Spleen (tissue), 11 donors: ENCODE measurements at regions not wholly inside any gene's neighbourhood (a gene's known extent, or its start where the extent isn't known, plus 50 kb on each side); places are given as distances from the start of the nearest gene placed in this dataset.

Experiments used
- DNase-seq: peaks from one replicate; pipeline ENCODE4 v3.0.0-alpha.2; 2020
- H3K27ac ChIP-seq, 8 donors: fragments of 200-600 bp; sonication (generic) in 7 of 8; 1 replicate in 4 of 8; 2 replicates in 4 of 8; pipeline versions ENCODE4 v1.5.0 to v1.8.0; 2016 to 2021; ENCODE audit warnings: inconsistent platforms in 4 of 8, mild to moderate bottlenecking in 4 of 8, moderate library complexity in 1 of 8
- H3K27me3 ChIP-seq, 7 donors: fragments of 200-600 bp; sonication (generic) in 6 of 7; replicated peaks in 1 of 7; 1 replicate in 4 of 7; 2 replicates in 3 of 7; pipeline versions ENCODE4 v1.5.0 to v1.8.0; 2016 to 2021; ENCODE audit warnings: inconsistent platforms in 3 of 7, mild to moderate bottlenecking in 1 of 7
- H3K36me3 ChIP-seq, 6 donors: fragments of 200-600 bp; sonication (generic) in 5 of 6; 1 replicate in 4 of 6; 2 replicates in 2 of 6; pipeline versions ENCODE4 v1.5.0 to v1.8.0; 2016 to 2021; ENCODE audit warnings: inconsistent platforms in 2 of 6
- H3K4me1 ChIP-seq, 6 donors: fragments of 200-600 bp; sonication (generic) in 5 of 6; 1 replicate in 3 of 6; 2 replicates in 3 of 6; pipeline versions ENCODE4 v1.5.0 to v1.8.0; 2016 to 2021; ENCODE audit warnings: inconsistent platforms in 3 of 6
- H3K4me3 ChIP-seq, 8 donors: fragments of 200-600 bp; sonication (generic) in 7 of 8; 1 replicate in 4 of 8; 2 replicates in 4 of 8; pipeline versions ENCODE4 v1.5.0 to v1.8.0; 2016 to 2021; ENCODE audit warnings: inconsistent platforms in 4 of 8, mild to moderate bottlenecking in 4 of 8, moderate library complexity in 2 of 8
- H3K9me3 ChIP-seq, 8 donors: fragments of 200-600 bp; sonication (generic) in 7 of 8; 1 replicate in 4 of 8; 2 replicates in 4 of 8; pipeline versions ENCODE4 v1.5.0 to v1.8.0; 2016 to 2021; ENCODE audit warnings: inconsistent platforms in 4 of 8
- POLR2A ChIP-seq, 3 donors: fragments of 450-650 bp; IDR thresholded peaks; one replicate each; pipeline ENCODE4 v1.5.1; 2017; ENCODE audit warnings: antibody characterized with exemption in 3 of 3, mild to moderate bottlenecking in 1 of 3
- POLR2AphosphoS5 ChIP-seq, 3 donors: sonication (generic); formaldehyde crosslinking; IDR thresholded peaks; one replicate each; pipeline ENCODE4 v1.5.1; 2017; ENCODE audit warnings: antibody characterized with exemption in 3 of 3
- WGBS, 5 donors: extraction: QIAGEN DNeasy Blood & Tissue Kit in 3 of 5; methylation state at CpG; one replicate each; pipeline versions ENCODE4 v1.1.5 to v1.1.7; 2013 to 2018; 5-methylcytosine and 5-hydroxymethylcytosine counted together
- intact Hi-C: fragments of 100-400 bp; cut with DNase I; formaldehyde crosslinking; loops from one replicate; pipeline ENCODE4 v1.15.0; 2023; ENCODE audit warnings: low total_unique reads
- TF ChIP-seq, protein P1 (sequence below), 11 experiments: fragments of 200-600 bp in 7 of 11; fragments of 450-650 bp in 4 of 11; sonication (generic) in 4 of 11; IDR thresholded peaks in 8 of 11; conservative IDR thresholded peaks in 3 of 11; 1 replicate in 7 of 11; 2 replicates in 4 of 11; pipeline versions ENCODE4 v1.4.0 to v1.8.0; 2016 to 2021; ENCODE audit warnings: antibody characterized with exemption in 11 of 11, inconsistent platforms in 4 of 11, mild to moderate bottlenecking in 1 of 11
- donor health status: healthy with polysubstance abuse.
- donor health status: DM: no; HTN: no; CAD: no; lungs with moderate emphysema.
- donor health status: DM: no; HTN: no; CAD: no.
- donor health status: Bipolar disorder and iron deficiency.
- donor health status: healthy.
- donor health status: DM: no; HTN: no; CAD: no.
- donor health status: DM: yes; HTN: yes; CAD: no.

DNA sequence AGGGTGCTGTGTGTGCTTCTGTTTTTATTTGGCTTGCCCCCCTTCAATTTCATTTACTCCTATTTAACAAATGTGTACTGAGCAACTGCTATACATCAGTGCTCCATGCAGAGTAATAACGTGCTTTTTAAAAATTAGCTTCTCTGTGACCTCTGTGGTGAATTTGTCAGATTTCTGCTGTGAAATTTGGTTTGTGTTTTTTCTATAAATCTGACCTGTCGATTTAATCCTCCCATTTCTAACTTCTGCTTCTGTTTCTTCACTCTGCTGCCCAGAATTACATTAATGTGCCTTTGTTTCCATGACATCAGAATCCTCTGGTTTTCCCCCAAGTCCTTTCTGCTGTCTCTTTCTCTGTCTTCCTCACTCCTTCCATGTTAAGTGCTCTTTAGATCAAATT lies 123.8 kb upstream of the CACNA2D1 start:
- Histone ChIP-seq H3K9me3 (no peaks in the 10 kb centered on the region), H3K36me3 (no peaks in the 10 kb centered on the region), H3K4me3 (no peak overlapping the region), H3K4me1 (peaks cover 0 to 4% (median 0%) of the 10 kb centered on the region in 6 donors), H3K27ac (no peak overlapping the region), H3K27me3 (no peaks in the 10 kb centered on the region)
- TF ChIP-seq, protein P1, sequence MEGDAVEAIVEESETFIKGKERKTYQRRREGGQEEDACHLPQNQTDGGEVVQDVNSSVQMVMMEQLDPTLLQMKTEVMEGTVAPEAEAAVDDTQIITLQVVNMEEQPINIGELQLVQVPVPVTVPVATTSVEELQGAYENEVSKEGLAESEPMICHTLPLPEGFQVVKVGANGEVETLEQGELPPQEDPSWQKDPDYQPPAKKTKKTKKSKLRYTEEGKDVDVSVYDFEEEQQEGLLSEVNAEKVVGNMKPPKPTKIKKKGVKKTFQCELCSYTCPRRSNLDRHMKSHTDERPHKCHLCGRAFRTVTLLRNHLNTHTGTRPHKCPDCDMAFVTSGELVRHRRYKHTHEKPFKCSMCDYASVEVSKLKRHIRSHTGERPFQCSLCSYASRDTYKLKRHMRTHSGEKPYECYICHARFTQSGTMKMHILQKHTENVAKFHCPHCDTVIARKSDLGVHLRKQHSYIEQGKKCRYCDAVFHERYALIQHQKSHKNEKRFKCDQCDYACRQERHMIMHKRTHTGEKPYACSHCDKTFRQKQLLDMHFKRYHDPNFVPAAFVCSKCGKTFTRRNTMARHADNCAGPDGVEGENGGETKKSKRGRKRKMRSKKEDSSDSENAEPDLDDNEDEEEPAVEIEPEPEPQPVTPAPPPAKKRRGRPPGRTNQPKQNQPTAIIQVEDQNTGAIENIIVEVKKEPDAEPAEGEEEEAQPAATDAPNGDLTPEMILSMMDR (IDR thresholded peaks at IDR 0.05 in 8 of 11, conservative IDR thresholded peaks at IDR 0.05 in 3 of 11): no peak
- TF ChIP-seq POLR2AphosphoS5 (IDR thresholded peaks at IDR 0.05) (no peak), POLR2A (IDR thresholded peaks at IDR 0.05) (no peak)
- intact Hi-C loops: no loop called here
- no peak for DNase-seq
- 53 to 63% (median 58%) methylated on average over 2 of the region's 2 CpGs for WGBS, 5 donors

DNA sequence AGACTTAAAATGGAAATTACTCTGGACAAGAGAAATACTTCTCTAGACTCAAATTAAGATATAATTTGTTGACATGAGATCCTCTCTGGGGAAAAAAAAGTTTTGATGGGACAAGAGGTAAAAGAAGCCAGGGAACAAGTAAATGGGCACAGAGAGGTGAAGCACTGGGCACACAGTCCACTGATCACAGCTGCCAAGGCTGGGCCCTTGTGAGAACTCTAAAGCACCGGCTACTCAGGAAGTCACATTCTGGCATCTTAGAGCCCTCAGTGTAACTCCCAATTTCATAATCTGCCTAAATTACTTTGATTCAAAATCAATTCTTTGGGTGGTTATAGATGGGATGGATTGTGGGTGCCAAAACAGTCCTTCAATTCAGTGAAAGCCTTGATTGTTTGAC lies 123.2 kb upstream of the CACNA2D1 start:
- H3K36me3 ChIP-seq: no peaks in the 10 kb centered on the region
- no peaks in the 10 kb centered on the region for H3K9me3 ChIP-seq
- intact Hi-C loops: no loop called here
- no peak overlapping the region for H3K4me3 ChIP-seq
- 39 to 67% (median 48%) methylated on average over 1 of the region's 1 CpG for WGBS, 5 donors
- no peaks in the 10 kb centered on the region for H3K27me3 ChIP-seq
- H3K4me1 ChIP-seq: no peaks in the 10 kb centered on the region
- no peak for TF ChIP-seq POLR2AphosphoS5 (IDR thresholded peaks at IDR 0.05)
- TF ChIP-seq POLR2A (IDR thresholded peaks at IDR 0.05): no peak
- TF ChIP-seq, protein P1 (IDR thresholded peaks at IDR 0.05 in 8 of 11, conservative IDR thresholded peaks at IDR 0.05 in 3 of 11): no peak
- DNase-seq: no peak
- no peak overlapping the region for H3K27ac ChIP-seq

GRCh38 chr7:82562716-82563404 lies 119.3 kb upstream of the CACNA2D1 start:
- Histone ChIP-seq H3K4me3 (no peak overlapping the region), H3K36me3 (no peaks in the 10 kb centered on the region), H3K27ac (no peak overlapping the region), H3K4me1 (peaks cover 0 to 3% (median 0%) of the 10 kb centered on the region in 6 donors), H3K9me3 (no peaks in the 10 kb centered on the region), H3K27me3 (no peaks in the 10 kb centered on the region)
- WGBS, 5 donors: 83 to 92% (median 92%) methylated on average over 2 of the region's 2 CpGs
- TF ChIP-seq, protein P1 (IDR thresholded peaks at IDR 0.05 in 8 of 11, conservative IDR thresholded peaks at IDR 0.05 in 3 of 11): no peak
- TF ChIP-seq POLR2AphosphoS5 (IDR thresholded peaks at IDR 0.05) (no peak), POLR2A (IDR thresholded peaks at IDR 0.05) (no peak)
- no peak for DNase-seq
- intact Hi-C loops: no loop called here

DNA sequence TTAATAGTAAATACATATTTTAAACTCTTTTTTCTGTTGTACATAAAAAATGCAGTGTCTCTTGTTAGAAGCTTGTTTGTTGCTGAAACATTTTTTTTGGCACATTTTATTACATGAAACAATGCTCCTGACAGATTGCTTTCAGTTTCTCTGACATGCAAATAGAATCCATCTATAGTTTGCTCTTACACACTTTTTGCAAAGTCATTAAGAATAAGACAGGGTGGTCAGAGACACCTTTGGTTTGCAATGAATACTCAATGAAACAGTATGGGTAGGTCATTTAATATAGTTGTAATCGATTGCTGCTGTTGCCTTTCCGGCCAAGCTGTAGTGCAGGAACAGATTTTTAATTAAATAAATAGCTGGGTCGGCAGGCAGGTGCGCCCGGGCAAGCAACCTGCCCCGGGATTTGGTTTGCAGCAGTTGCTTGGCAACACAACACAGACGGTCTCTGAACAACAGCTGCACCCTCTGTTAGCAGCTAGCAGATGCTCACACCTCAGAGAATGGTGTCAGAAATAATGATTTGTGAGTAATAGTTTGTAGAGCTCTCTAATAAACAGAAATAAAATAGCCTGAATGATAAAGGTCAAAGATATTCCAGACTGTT lies 115.7 kb upstream of the CACNA2D1 start:
- Histone ChIP-seq H3K27me3 (no peaks in the 10 kb centered on the region), H3K9me3 (peaks cover 0 to 15% (median 11%) of the 10 kb centered on the region in 8 donors), H3K4me3 (no peak overlapping the region), H3K27ac (no peak overlapping the region), H3K36me3 (no peaks in the 10 kb centered on the region), H3K4me1 (peaks cover 0 to 3% (median 0%) of the 10 kb centered on the region in 6 donors)
- TF ChIP-seq POLR2AphosphoS5 (IDR thresholded peaks at IDR 0.05) (no peak), POLR2A (IDR thresholded peaks at IDR 0.05) (no peak)
- TF ChIP-seq, protein P1 (IDR thresholded peaks at IDR 0.05 in 8 of 11, conservative IDR thresholded peaks at IDR 0.05 in 3 of 11): no peak
- intact Hi-C loops: no loop called here
- 25 to 45% (median 37%) methylated on average over 7 of the region's 7 CpGs for WGBS, 5 donors
- DNase-seq: no peak
